Astrocyte (in vitro differentiated cells and primary cell): ENCODE measurements at regions not wholly inside any gene's neighbourhood (a gene's known extent, or its start where the extent isn't known, plus 50 kb on each side); places are given as distances from the start of the nearest gene placed in this dataset.
"Not testable (repeated sequence)": the region's sequence is repeated elsewhere in the genome, so short reads cannot be mapped to it uniquely, and the experiment has no call there.

Source experiments
- DNase-seq: peaks from one replicate; pipeline ENCODE4 v3.0.0-alpha.2; 2010; ENCODE audit warnings: low read depth
- FAIRE-seq: peaks from 2 replicates; lab custom pipeline; 2011; peaks lifted over from hg19 to GRCh38; lab: Jason Lieb, UNC
- H2AFZ ChIP-seq: 2 replicates; pipeline ENCODE4 v1.6.0; 2012; ENCODE audit warnings: low read depth, low read length, inconsistent platforms
- H3K27ac ChIP-seq: 2 replicates; pipeline ENCODE4 v1.5.1; 2011; ENCODE audit warnings: low read depth, low read length, inconsistent platforms
- H3K27me3 ChIP-seq: 2 replicates; pipeline ENCODE4 v1.6.0; 2011; ENCODE audit warnings: low read length, inconsistent platforms; ENCODE audit not compliant: insufficient read depth
- H3K36me3 ChIP-seq: 2 replicates; pipeline ENCODE4 v1.5.1; 2011; ENCODE audit warnings: low read length, inconsistent platforms; ENCODE audit not compliant: insufficient read depth
- H3K4me1 ChIP-seq: 2 replicates; pipeline ENCODE4 v1.5.1; 2011; ENCODE audit warnings: low read length, inconsistent platforms; ENCODE audit not compliant: insufficient read depth
- H3K4me2 ChIP-seq: 2 replicates; pipeline ENCODE4 v1.6.0; 2012; ENCODE audit warnings: low read length, inconsistent platforms
- H3K4me3 ChIP-seq: 2 replicates; pipeline ENCODE4 v1.5.1; 2011; ENCODE audit warnings: low read depth, mild to moderate bottlenecking, low read length, inconsistent platforms; ENCODE audit not compliant: insufficient read depth
- H3K79me2 ChIP-seq: 2 replicates; pipeline ENCODE4 v1.6.0; 2012; ENCODE audit warnings: mild to moderate bottlenecking, low read length, inconsistent platforms; ENCODE audit not compliant: insufficient read depth
- H3K9ac ChIP-seq: 2 replicates; pipeline ENCODE4 v1.6.0; 2012; ENCODE audit warnings: mild to moderate bottlenecking, low read length, inconsistent platforms
- H3K9me3 ChIP-seq: 2 replicates; pipeline ENCODE4 v1.5.1; 2012; ENCODE audit warnings: low read depth, mild to moderate bottlenecking, low read length, inconsistent platforms; ENCODE audit not compliant: insufficient read depth
- H4K20me1 ChIP-seq: 2 replicates; pipeline ENCODE4 v1.6.0; 2012; ENCODE audit warnings: low read length, inconsistent platforms; ENCODE audit not compliant: insufficient read depth
- H3K27ac Mint-ChIP-seq: one replicate; pipeline ENCODE4 v1.8.0; 2021; ENCODE audit warnings: mild to moderate bottlenecking, mixed read lengths; ENCODE audit not compliant: unreplicated experiment
- H3K27me3 Mint-ChIP-seq: one replicate; pipeline ENCODE4 v1.8.0; 2021; ENCODE audit warnings: low read depth, mixed read lengths; ENCODE audit not compliant: unreplicated experiment
- H3K36me3 Mint-ChIP-seq: one replicate; pipeline ENCODE4 v1.8.0; 2021; ENCODE audit warnings: low read depth, mixed read lengths; ENCODE audit not compliant: unreplicated experiment
- H3K4me1 Mint-ChIP-seq: one replicate; pipeline ENCODE4 v1.8.0; 2021; ENCODE audit warnings: low read depth, mixed read lengths; ENCODE audit not compliant: unreplicated experiment
- H3K4me3 Mint-ChIP-seq: one replicate; pipeline ENCODE4 v1.8.0; 2021; ENCODE audit warnings: mild to moderate bottlenecking, moderate library complexity, mixed read lengths; ENCODE audit not compliant: unreplicated experiment
- H3K9me3 Mint-ChIP-seq: one replicate; pipeline ENCODE4 v1.8.0; 2021; ENCODE audit warnings: mild to moderate bottlenecking, mixed read lengths; ENCODE audit not compliant: unreplicated experiment
- EZH2 ChIP-seq: IDR thresholded peaks from 2 replicates; pipeline ENCODE4 v1.6.1; 2012; ENCODE audit warnings: mild to moderate bottlenecking, low read length, inconsistent platforms; ENCODE audit not compliant: insufficient read depth
- TF ChIP-seq, protein P1 (sequence below): IDR thresholded peaks from 2 replicates; pipeline ENCODE4 v1.5.1; 2011; ENCODE audit warnings: low read depth, mild to moderate bottlenecking, inconsistent platforms, low read length, moderate library complexity; ENCODE audit not compliant: insufficient read depth

DNA sequence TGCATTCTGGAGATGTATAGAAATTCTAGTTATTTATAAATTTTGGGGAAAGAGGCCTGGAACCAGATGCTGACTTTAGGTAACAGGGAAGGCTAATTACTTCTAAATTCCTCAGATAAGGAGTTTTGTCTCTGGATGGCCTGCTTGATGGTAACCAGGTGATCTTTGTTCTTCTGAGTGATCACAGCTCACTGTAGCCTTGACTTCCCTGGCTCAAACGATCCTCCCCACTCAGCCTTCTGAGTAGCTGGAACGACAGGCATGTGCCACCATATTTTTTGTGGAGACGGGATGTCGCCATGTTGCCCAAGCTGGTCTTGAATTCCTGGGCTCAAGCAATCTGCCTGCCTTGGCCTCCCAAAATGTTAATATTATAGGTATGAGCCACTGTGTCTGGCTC lies 54.4 kb upstream of the MSH6 start:
- no peaks in the 10 kb centered on the region for H3K79me2 ChIP-seq
- H3K9me3 ChIP-seq, result no peaks in the 10 kb centered on the region
- Mint-ChIP-seq H3K27me3 (no peaks in the 10 kb centered on the region), H3K9me3 (peaks cover 2% of the 10 kb centered on the region), H3K36me3 (no peaks in the 10 kb centered on the region), H3K27ac (no peak overlapping the region), H3K4me1 (no peaks in the 10 kb centered on the region), H3K4me3 (no peak overlapping the region)
- TF ChIP-seq, protein P1, sequence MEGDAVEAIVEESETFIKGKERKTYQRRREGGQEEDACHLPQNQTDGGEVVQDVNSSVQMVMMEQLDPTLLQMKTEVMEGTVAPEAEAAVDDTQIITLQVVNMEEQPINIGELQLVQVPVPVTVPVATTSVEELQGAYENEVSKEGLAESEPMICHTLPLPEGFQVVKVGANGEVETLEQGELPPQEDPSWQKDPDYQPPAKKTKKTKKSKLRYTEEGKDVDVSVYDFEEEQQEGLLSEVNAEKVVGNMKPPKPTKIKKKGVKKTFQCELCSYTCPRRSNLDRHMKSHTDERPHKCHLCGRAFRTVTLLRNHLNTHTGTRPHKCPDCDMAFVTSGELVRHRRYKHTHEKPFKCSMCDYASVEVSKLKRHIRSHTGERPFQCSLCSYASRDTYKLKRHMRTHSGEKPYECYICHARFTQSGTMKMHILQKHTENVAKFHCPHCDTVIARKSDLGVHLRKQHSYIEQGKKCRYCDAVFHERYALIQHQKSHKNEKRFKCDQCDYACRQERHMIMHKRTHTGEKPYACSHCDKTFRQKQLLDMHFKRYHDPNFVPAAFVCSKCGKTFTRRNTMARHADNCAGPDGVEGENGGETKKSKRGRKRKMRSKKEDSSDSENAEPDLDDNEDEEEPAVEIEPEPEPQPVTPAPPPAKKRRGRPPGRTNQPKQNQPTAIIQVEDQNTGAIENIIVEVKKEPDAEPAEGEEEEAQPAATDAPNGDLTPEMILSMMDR, result no peak
- TF ChIP-seq EZH2, result no peak
- H3K4me1 ChIP-seq, result no peaks in the 10 kb centered on the region
- no peak overlapping the region for H2AFZ ChIP-seq
- no peak overlapping the region for H3K4me2 ChIP-seq
- no peak overlapping the region for H3K4me3 ChIP-seq
- no peak overlapping the region for H3K9ac ChIP-seq
- no peaks in the 10 kb centered on the region for H3K36me3 ChIP-seq
- no peaks in the 10 kb centered on the region for H3K27me3 ChIP-seq
- no peaks in the 10 kb centered on the region for H4K20me1 ChIP-seq
- DNase-seq (no peak), FAIRE-seq (no peak)
- no peak overlapping the region for H3K27ac ChIP-seq

GRCh38 chr2:47727956-47728355 lies 55.0 kb upstream of the MSH6 start:
- Histone ChIP-seq H3K79me2 (no peaks in the 10 kb centered on the region), H3K27me3 (no peaks in the 10 kb centered on the region), H3K4me3 (no peak overlapping the region), H3K9me3 (no peaks in the 10 kb centered on the region), H3K4me1 (no peaks in the 10 kb centered on the region), H3K4me2 (no peak overlapping the region), H4K20me1 (no peaks in the 10 kb centered on the region), H3K36me3 (no peaks in the 10 kb centered on the region), H3K9ac (no peak overlapping the region), H3K27ac (no peak overlapping the region), H2AFZ (no peak overlapping the region)
- peaks cover 4% of the 10 kb centered on the region for H3K9me3 Mint-ChIP-seq
- no peaks in the 10 kb centered on the region for H3K27me3 Mint-ChIP-seq
- TF ChIP-seq, protein P1, result no peak
- no peak for TF ChIP-seq EZH2
- FAIRE-seq, result no peak
- H3K4me1 Mint-ChIP-seq, result no peaks in the 10 kb centered on the region
- no peak overlapping the region for H3K27ac Mint-ChIP-seq
- no peaks in the 10 kb centered on the region for H3K36me3 Mint-ChIP-seq
- no peak overlapping the region for H3K4me3 Mint-ChIP-seq
- DNase-seq, result no peak

- H3K9me3 Mint-ChIP-seq, H2AFZ ChIP-seq, H3K4me1 ChIP-seq, H3K4me3 Mint-ChIP-seq, H3K9me3 ChIP-seq, H3K4me3 ChIP-seq, H3K79me2 ChIP-seq, H3K27me3 Mint-ChIP-seq, H4K20me1 ChIP-seq, H3K27me3 ChIP-seq, H3K36me3 Mint-ChIP-seq, H3K27ac Mint-ChIP-seq, H3K4me2 ChIP-seq, DNase-seq, H3K27ac ChIP-seq, H3K9ac ChIP-seq, H3K36me3 ChIP-seq, H3K4me1 Mint-ChIP-seq, FAIRE-seq: not testable (repeated sequence)
These were observed 56.0 kb upstream of the MSH6 start for GRCh38 chr2:47726978-47727377.
